Panc1 (cell line): ENCODE measurements at regions not wholly inside any gene's neighbourhood (a gene's known extent, or its start where the extent isn't known, plus 50 kb on each side); places are given as distances from the start of the nearest gene placed in this dataset.

Source experiments
- TCF7L2 ChIP-seq: IDR thresholded peaks from 2 replicates; pipeline ENCODE4 v1.6.1; 2011; ENCODE audit warnings: mild to moderate bottlenecking, low read depth, low read length, inconsistent platforms
- TF ChIP-seq, protein P1 (sequence below): fragments of 450-650 bp; IDR thresholded peaks from 2 replicates; pipeline ENCODE4 v1.5.1; 2017; ENCODE audit warnings: mild to moderate bottlenecking
- TF ChIP-seq, protein P2 (sequence below), 2 experiments: IDR thresholded peaks; 2 replicates each; pipeline ENCODE4 v1.6.1; 2011 to 2012; ENCODE audit warnings: low read depth in 2 of 2, control low read depth in 1 of 2, low read length in 1 of 2, mild to moderate bottlenecking in 1 of 2, moderate library complexity in 1 of 2; ENCODE audit not compliant: insufficient read depth in 1 of 2

DNA sequence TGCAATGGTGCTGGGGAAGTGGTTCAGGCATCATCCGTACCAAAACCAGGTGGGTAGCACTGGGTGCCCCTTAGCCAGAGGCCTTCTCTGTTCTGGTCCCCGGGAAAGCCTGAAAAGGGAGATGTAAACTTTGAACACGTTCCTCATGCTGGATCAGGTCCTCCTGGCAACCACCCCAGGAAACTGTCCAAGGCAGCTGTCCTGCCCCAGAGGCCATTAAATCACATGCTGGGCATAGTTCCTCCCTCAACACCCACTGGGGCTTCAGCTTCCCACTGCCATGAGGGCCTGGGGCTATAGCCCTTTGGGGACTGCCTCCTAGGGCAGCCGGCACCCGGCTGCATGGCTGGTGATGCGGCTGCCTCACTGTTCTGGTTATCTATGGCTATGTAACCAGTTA lies 228.9 kb upstream of the MVB12B start:
- TF ChIP-seq, protein P1, sequence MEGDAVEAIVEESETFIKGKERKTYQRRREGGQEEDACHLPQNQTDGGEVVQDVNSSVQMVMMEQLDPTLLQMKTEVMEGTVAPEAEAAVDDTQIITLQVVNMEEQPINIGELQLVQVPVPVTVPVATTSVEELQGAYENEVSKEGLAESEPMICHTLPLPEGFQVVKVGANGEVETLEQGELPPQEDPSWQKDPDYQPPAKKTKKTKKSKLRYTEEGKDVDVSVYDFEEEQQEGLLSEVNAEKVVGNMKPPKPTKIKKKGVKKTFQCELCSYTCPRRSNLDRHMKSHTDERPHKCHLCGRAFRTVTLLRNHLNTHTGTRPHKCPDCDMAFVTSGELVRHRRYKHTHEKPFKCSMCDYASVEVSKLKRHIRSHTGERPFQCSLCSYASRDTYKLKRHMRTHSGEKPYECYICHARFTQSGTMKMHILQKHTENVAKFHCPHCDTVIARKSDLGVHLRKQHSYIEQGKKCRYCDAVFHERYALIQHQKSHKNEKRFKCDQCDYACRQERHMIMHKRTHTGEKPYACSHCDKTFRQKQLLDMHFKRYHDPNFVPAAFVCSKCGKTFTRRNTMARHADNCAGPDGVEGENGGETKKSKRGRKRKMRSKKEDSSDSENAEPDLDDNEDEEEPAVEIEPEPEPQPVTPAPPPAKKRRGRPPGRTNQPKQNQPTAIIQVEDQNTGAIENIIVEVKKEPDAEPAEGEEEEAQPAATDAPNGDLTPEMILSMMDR = no peak
- no peak for TF ChIP-seq TCF7L2
- TF ChIP-seq, protein P2, sequence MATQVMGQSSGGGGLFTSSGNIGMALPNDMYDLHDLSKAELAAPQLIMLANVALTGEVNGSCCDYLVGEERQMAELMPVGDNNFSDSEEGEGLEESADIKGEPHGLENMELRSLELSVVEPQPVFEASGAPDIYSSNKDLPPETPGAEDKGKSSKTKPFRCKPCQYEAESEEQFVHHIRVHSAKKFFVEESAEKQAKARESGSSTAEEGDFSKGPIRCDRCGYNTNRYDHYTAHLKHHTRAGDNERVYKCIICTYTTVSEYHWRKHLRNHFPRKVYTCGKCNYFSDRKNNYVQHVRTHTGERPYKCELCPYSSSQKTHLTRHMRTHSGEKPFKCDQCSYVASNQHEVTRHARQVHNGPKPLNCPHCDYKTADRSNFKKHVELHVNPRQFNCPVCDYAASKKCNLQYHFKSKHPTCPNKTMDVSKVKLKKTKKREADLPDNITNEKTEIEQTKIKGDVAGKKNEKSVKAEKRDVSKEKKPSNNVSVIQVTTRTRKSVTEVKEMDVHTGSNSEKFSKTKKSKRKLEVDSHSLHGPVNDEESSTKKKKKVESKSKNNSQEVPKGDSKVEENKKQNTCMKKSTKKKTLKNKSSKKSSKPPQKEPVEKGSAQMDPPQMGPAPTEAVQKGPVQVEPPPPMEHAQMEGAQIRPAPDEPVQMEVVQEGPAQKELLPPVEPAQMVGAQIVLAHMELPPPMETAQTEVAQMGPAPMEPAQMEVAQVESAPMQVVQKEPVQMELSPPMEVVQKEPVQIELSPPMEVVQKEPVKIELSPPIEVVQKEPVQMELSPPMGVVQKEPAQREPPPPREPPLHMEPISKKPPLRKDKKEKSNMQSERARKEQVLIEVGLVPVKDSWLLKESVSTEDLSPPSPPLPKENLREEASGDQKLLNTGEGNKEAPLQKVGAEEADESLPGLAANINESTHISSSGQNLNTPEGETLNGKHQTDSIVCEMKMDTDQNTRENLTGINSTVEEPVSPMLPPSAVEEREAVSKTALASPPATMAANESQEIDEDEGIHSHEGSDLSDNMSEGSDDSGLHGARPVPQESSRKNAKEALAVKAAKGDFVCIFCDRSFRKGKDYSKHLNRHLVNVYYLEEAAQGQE (IDR thresholded peaks at IDR 0.05; ENCODE audit: insufficient read depth in 1 of 2, low read depth in 2 of 2, low read length in 1 of 2) = no peak
